Stimulated activated CD8-positive, alpha-beta memory T cell treated with anti-CD3 and anti-CD28 coated beads, Interleukin-4, amount 100 ng/mL, for 24 hours (primary cell): ENCODE measurements at regions not wholly inside any gene's neighbourhood (a gene's known extent, or its start where the extent isn't known, plus 50 kb on each side); places are given as distances from the start of the nearest gene placed in this dataset.
A peak's percentile ranks its signal among the peaks of the same experiment; 100 is the strongest.
"Not testable (repeated sequence)": the region's sequence is repeated elsewhere in the genome, so short reads cannot be mapped to it uniquely, and the experiment has no call there.

Source experiments
- DNase-seq: peaks from one replicate; pipeline ENCODE4 v3.0.0-alpha.2; 2020; ENCODE audit warnings: low read depth

DNA sequence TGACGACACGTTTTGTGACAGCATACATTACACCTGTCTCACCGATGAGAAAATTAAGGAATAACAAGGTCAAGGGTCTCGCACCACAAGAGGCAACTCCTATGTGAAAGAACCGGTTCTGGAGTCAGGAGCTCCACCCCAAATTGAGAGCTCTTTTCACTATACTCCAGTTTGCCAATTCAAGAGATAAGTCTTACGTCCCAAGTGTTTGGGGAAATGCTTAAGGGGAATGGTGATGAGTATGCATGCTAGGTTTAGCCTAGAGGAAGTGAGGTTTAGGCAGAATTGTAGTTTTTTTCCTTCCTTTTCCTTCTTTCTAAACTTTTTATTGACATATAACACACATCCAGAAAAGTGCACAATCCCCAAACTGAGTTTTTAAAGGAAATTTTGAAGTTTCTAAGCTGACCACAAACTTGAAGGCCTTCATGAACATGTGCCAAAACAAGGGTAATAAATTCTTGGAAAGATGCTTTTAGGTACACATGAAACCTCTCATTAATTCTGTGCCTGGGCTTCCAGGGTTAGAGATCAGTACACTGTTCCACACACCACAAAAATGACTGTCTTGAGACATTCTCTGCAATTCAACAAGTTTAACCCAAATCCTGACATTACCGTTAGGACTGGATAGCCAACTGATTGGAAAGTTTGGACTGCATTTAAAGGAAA, 127.6 kb upstream of the SLC1A3 start:
- no peak for DNase-seq

DNA sequence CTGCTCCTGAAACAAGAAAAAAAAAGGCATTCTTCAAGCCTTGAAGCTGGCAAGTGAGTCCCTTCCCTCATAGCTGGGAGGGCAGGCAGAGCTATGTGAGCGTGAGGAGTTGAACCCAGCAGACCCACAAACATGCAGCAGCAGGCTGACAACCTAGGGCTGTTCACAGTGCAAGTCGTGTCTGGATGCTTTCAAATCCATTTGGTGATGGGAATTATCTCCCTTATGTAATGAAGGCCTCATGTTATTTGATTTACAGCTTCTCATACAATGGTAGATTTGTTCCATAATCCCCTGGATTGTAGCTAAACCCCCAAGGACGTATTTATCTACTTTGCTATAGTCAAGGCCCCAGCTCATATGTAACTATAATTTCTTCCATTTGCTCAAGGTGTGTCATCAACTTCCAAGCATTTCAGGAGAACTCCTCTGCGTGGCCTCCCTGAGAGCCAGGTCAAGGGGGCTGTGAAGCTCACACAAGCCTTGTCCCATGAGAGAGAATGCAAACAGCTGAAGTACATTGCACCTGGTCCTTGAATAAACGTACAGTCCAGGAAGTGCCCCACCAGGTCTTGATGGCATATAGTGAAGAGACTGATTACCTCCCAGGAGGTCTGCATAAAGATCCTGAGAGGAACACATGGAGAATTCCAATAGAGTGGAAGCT, 124.8 kb upstream of the SLC1A3 start:
- no peak for DNase-seq

GRCh38 chr5:36482812-36483211, 123.6 kb upstream of the SLC1A3 start:
- DNase-seq = no peak

- DNase-seq = no peak
These were observed 116.9 kb upstream of the SLC1A3 start for GRCh38 chr5:36489505-36489904.

GRCh38 chr5:36491856-36492255, 114.5 kb upstream of the SLC1A3 start:
- no peak for DNase-seq

GRCh38 chr5:36492984-36493654, 113.3 kb upstream of the SLC1A3 start:
- DNase-seq = no peak

- DNase-seq = no peak
These were observed 112.4 kb upstream of the SLC1A3 start for GRCh38 chr5:36494028-36494427.

- DNase-seq = no peak
These were observed 111.4 kb upstream of the SLC1A3 start for GRCh38 chr5:36494841-36495601.

DNA sequence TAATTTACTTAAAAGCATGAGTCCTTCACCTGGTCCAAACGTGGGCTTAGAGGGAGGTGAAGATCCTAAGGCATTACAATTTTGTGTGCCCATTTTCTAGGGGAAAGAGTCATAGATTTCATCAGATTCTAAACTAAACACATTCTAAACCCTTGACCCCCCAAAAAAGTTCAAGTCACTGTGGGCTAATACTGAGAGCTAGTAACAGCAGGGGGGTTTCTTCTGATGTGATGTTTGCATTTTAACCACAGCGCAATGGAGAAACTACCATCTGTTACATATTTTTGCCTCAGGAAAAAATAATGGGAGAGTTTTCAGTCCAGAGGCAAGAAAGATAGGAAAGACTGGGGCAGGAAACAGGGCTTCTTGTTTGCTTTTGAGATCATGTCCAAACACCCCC, 110.8 kb upstream of the SLC1A3 start:
- DNase-seq = no peak

DNA sequence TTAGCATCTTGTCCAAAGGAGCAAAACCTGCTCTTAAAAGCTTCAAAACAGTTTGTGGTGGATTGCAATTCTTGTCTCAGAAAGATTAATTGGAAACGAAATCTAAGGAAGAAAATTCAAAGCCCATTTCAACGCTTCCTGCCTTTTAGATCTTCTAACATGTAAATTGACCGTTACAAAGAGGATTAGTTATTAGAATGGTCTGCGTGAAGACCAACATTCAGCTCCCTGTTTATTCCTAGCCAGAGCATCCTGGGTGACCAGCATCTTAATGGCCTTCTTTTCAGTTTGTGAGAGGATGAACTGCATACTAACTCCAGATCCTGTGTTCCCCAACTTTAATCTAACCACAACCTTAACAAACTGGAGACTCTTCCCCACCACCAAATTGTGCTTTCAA, 109.9 kb upstream of the SLC1A3 start:
- no peak for DNase-seq

DNA sequence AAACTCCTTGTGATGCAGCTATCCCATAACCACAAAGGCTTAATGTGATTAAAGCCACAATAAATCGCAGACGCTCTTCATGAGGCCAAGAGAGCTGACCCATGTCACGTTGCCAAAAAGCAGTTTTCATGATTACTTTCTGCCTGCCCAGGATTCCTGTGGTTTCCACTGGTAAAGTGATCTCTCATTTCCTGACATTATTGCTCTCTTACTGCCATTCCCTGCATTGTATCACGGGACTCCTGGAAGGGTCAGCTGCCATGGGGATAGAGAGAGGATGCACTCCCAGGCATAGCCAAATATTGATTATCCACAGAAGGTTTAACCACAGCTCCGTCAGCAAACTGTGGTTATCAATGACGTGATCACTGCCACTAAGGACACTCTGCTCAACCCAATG, 103.8 kb upstream of the SLC1A3 start:
- no peak for DNase-seq

DNA sequence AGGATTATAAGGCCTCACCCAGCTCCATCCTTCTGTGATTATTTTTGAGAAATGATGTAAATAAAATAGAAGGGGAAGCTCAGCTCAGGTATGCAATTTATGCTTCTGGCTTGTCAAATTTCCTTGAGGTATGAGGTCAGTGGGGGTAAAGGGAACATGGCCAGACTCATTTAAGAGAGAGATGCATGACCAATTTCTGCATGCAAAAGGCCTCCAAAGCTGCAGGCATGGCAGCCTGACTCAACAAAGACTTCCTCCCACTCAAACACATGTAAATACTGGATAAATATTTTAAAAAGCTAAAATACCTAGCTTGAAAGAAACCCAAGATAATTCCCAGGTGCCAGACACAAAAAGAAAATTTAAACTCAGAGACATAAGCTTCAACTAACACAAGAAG, 101.4 kb upstream of the SLC1A3 start:
- no peak for DNase-seq

GRCh38 chr5:36507332-36507952, 99.0 kb upstream of the SLC1A3 start:
- peak; percentile 59 for DNase-seq

DNA sequence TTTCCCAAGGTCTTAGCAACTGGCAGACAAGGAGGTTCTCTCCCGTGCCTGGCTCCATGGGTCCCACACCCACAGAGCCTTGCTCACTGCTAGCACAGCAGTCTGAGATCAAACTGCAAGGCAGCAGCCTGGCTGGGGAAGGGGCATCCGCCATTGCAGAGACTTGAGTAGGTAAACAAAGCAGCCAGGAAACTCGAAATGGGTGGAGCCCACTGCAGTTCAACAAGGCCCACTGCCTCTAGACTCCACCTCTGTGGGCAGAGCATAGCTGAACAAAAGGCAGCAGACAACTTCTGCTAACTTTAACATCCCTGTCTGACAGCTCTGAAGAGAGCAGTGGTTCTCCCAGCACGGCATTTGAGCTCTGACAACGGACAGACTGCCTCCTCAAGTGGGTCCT, 98.1 kb upstream of the SLC1A3 start:
- not testable (repeated sequence) for DNase-seq

- DNase-seq = not testable (repeated sequence)
These were observed 92.8 kb upstream of the SLC1A3 start for GRCh38 chr5:36513647-36514046.

DNA sequence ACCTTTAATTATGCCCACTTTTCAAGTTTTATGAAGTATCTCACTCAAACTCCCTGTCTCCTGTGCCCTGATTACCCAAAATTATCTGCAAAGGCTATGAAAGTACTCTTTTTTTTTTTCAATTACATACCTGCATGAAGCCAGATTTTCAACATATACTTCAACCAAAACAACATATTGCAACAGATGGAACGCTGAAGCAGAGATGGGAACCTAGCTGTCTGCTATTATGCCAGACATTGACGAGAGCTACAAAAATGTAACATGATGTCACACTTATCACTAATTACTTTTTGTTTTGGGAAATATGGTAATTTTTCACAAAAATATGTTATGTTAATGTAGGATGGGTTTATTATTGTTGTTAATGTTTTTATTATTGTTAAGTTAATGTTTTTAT, 86.5 kb upstream of the SLC1A3 start:
- no peak for DNase-seq

DNA sequence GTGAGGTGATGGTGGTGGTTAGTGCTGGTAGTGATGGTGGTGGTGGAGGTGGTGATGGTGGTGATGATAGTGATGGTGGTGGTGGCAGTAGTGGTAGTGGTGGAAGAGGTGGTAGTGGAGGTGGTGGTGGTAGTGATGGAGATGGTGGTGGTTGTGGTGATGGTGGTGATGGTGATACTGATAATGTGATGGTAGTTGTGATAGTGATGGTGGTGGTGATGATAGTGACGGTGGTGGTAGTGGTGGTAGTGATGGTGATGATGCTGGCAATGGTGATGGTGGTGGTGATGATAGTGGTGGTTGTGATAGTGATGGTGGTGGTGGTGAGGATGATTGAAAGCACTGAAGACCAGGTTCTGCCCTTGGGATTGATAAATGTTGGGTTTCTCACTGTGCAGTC, 85.2 kb upstream of the SLC1A3 start:
- DNase-seq = no peak

GRCh38 chr5:36521838-36522745, 84.3 kb upstream of the SLC1A3 start:
- DNase-seq = no peak

GRCh38 chr5:36522746-36523065, 83.7 kb upstream of the SLC1A3 start:
- DNase-seq = no peak

DNA sequence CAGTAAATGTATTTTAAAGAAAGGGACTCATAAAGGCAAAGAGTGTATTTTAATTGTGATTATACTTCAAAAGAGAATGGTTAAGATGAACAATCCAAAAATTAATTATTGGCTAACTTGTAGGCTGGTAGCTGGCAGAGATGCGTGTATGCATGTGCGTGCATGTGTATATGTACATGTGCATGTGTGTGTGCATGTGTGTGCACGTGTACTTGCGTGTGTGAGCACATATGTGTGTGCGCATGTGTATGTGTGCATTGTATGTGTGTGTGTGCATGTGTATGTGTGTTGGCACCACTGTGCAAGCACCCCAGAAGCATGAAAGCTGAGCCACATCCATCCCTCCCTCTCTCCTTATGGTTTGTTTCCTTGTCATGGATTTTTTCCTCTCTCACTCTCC, 83.0 kb upstream of the SLC1A3 start:
- no peak for DNase-seq

GRCh38 chr5:36523926-36524325, 82.5 kb upstream of the SLC1A3 start:
- no peak for DNase-seq
